A549 (cell line): ENCODE measurements at regions not wholly inside any gene's neighbourhood (a gene's known extent, or its start where the extent isn't known, plus 50 kb on each side); places are given as distances from the start of the nearest gene placed in this dataset.

Experiments
- JUN ChIP-seq, 2 experiments: fragments of >200 bp; sonication (Bioruptor Twin); formaldehyde crosslinking; IDR thresholded peaks; 2 replicates in 1 of 2; 3 replicates in 1 of 2; pipeline ENCODE4 v1.6.1; 2016 to 2017
- NPAS2 ChIP-seq: fragments of 250-450 bp; sonication (Bioruptor Pico); IDR thresholded peaks from 2 replicates; pipeline ENCODE4 v1.8.0; 2022; ENCODE audit warnings: mild to moderate bottlenecking, moderate library complexity, borderline replicate concordance
- SMC3 ChIP-seq: fragments of >200 bp; sonication (Bioruptor Twin); formaldehyde crosslinking; IDR thresholded peaks from 3 replicates; pipeline ENCODE4 v1.6.1; 2018; ENCODE audit warnings: inconsistent platforms
- TP53 ChIP-seq: fragments of 250-450 bp; sonication (Bioruptor Pico); IDR thresholded peaks from 2 replicates; pipeline ENCODE4 v1.5.0; 2021; ENCODE audit warnings: mild to moderate bottlenecking, moderate library complexity
- TF ChIP-seq, protein P1 (sequence below): fragments of >200 bp; sonication (Bioruptor Twin); formaldehyde crosslinking; IDR thresholded peaks from 3 replicates; pipeline ENCODE4 v1.5.1; 2016

DNA sequence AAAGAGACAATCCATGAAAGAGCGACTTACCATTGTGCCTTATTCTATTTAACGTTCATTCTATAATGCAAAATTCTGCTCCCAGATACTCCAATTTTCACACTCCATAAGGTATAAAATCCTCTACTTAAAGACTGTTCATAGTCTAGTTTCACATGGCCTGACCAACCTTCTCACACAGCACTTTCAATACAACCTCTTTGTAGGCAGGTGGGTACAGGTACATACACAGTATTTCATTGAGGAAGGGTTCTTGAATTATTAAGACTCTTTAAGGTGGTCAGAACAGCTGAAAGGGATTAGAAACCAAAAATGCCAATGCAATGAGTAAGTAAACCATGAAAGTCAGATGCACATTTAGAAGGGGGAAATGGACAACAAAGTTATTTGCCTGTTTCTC, 352.0 kb downstream of the PARP8 start:
- TF ChIP-seq, protein P1, sequence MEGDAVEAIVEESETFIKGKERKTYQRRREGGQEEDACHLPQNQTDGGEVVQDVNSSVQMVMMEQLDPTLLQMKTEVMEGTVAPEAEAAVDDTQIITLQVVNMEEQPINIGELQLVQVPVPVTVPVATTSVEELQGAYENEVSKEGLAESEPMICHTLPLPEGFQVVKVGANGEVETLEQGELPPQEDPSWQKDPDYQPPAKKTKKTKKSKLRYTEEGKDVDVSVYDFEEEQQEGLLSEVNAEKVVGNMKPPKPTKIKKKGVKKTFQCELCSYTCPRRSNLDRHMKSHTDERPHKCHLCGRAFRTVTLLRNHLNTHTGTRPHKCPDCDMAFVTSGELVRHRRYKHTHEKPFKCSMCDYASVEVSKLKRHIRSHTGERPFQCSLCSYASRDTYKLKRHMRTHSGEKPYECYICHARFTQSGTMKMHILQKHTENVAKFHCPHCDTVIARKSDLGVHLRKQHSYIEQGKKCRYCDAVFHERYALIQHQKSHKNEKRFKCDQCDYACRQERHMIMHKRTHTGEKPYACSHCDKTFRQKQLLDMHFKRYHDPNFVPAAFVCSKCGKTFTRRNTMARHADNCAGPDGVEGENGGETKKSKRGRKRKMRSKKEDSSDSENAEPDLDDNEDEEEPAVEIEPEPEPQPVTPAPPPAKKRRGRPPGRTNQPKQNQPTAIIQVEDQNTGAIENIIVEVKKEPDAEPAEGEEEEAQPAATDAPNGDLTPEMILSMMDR, result no peak
- TF ChIP-seq TP53 (CRISPR knock-in tag) (no peak), NPAS2 (no peak), SMC3 (no peak), JUN (IDR thresholded peaks at IDR 0.05) (no peak)
